Duodenal mucosa (tissue), 2 donors: ENCODE measurements at regions not wholly inside any gene's neighbourhood (a gene's known extent, or its start where the extent isn't known, plus 50 kb on each side); places are given as distances from the start of the nearest gene placed in this dataset.
"Not testable (repeated sequence)": the region's sequence is repeated elsewhere in the genome, so short reads cannot be mapped to it uniquely, and the experiment has no call there.

Experiments
- H3K27ac ChIP-seq: one replicate; pipeline ENCODE4 v1.7.0; 2013; ENCODE audit warnings: low read depth, low read length
- H3K27me3 ChIP-seq, 2 donors: one replicate each; pipeline ENCODE4 v1.7.0; 2013; ENCODE audit warnings: low read length in 2 of 2, control low read depth in 1 of 2; ENCODE audit not compliant: insufficient read depth in 2 of 2, control insufficient read depth in 1 of 2
- H3K36me3 ChIP-seq, 2 donors: one replicate each; pipeline ENCODE4 v1.7.0; 2013; ENCODE audit warnings: low read length in 2 of 2, control low read depth in 1 of 2; ENCODE audit not compliant: insufficient read depth in 2 of 2, control insufficient read depth in 1 of 2
- H3K4me1 ChIP-seq, 2 donors: one replicate each; pipeline ENCODE4 v1.7.0; 2013; ENCODE audit warnings: low read length in 2 of 2, control low read depth in 1 of 2; ENCODE audit not compliant: insufficient read depth in 2 of 2, control insufficient read depth in 1 of 2
- H3K4me3 ChIP-seq, 2 donors: one replicate each; pipeline ENCODE4 v1.7.0; 2013; ENCODE audit warnings: low read length in 2 of 2, low read depth in 1 of 2
- H3K9ac ChIP-seq, 2 donors: one replicate each; pipeline ENCODE4 v1.7.0; 2013; ENCODE audit warnings: low read length in 2 of 2, low read depth in 1 of 2
- H3K9me3 ChIP-seq, 2 donors: one replicate each; pipeline ENCODE4 v1.7.0; 2013; ENCODE audit warnings: low read length in 2 of 2, control low read depth in 1 of 2; ENCODE audit not compliant: control insufficient read depth in 1 of 2

DNA sequence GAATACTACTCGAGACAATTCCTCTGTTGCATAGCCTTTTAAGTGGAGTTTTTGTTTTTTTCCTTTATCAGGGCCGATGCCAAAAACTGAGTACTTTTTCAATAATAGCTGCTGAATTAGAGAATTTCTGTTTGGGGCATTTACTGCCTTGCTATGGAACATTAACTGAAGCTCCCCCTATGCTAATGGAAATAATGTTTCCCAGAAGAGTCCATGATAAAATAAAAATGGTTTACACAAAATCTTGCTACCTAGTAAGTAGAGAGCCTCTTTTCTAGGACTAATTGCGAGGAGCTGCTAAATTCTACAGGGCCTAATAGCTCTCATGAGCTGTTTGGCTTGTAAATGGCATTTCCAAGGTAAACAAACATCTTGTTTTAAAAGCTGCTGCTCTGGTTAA lies 128.2 kb upstream of the MYO10 start:
- H3K9ac ChIP-seq: no peak overlapping the region
- no peaks in the 10 kb centered on the region for H3K27me3 ChIP-seq
- H3K27ac ChIP-seq: no peak overlapping the region
- H3K36me3 ChIP-seq: no peaks in the 10 kb centered on the region
- no peak overlapping the region for H3K4me3 ChIP-seq
- no peaks in the 10 kb centered on the region for H3K4me1 ChIP-seq
- no peaks in the 10 kb centered on the region for H3K9me3 ChIP-seq

DNA sequence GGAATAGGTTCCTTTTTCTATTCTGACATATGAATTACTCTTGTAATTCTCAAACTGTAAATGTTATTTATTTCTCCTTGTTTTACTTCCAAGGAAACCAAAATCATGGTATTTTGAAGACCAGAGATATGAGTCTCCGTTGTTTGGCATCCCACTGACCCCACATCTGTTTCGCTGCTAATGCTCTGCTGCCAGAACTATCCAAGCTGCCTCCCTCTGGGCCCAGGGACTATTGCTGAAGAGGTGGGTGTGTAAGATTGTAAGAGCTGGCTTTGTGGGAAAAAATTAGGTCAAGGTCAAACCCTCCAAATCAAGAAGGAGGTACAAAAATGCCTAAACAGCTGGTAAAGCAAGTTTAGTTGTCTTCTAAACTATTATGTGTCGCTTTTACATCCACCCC lies 129.4 kb upstream of the MYO10 start:
- H3K36me3 ChIP-seq: no peaks in the 10 kb centered on the region
- no peak overlapping the region for H3K9ac ChIP-seq
- no peak overlapping the region for H3K27ac ChIP-seq
- no peak overlapping the region for H3K4me3 ChIP-seq
- no peaks in the 10 kb centered on the region for H3K27me3 ChIP-seq
- H3K9me3 ChIP-seq: no peaks in the 10 kb centered on the region
- no peaks in the 10 kb centered on the region for H3K4me1 ChIP-seq

DNA sequence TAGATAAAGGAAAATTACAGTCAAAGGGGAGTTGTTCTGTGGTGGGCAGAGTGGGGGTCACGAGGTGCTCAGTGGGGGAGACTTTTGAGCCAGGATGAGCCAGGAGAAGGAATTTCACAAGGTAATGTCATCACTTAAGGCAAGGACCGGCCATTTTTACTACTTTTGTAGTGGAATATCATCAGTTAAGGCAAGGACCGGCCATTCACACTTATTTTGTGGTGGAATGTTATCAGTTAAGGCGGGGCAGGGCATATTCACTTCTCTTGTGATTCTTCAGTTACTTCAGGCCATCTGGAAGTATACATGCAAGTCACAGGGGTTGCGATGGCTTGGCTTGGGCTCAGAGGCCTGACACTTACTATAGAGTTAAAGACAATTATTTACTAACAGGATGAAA lies 129.9 kb upstream of the MYO10 start:
- H3K9ac ChIP-seq, H3K4me1 ChIP-seq, H3K4me3 ChIP-seq, H3K27ac ChIP-seq, H3K9me3 ChIP-seq, H3K27me3 ChIP-seq, H3K36me3 ChIP-seq: not testable (repeated sequence)

DNA sequence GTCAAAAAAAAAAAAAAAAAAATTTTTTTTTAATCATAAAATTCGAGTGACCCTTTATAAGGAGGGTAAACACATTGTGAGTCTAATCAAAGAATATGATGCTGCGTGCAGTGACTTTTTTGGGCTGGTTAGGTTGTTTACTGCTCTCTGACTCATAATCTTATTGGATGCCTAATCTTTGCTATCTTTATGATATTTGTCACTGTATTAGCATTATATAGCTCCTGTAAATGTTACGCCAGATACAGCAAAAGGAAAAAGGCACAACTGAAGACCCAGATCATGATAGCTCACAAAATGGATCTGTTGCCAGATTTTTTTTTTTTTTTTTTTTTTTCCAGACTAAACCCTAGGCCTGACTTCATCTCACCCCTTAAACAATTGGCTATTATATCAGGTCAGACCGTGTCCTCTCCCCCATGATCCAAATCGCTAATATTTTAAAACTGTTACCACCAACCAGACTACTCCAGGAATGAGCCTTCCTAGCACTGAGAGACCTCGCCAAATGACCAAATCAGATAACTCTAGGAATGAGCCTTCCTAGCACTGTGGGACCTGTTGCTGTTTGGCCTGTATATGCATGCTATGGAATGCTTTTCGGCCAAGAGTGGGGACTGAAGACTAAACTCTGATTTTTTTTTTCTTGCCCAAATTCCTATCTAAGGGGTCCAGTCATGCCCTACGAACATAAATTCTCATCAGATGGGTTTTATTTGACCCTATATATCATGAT lies 131.7 kb upstream of the MYO10 start:
- Histone ChIP-seq H3K36me3 (no peaks in the 10 kb centered on the region), H3K4me3 (no peak overlapping the region), H3K9ac (no peak overlapping the region), H3K27me3 (no peaks in the 10 kb centered on the region), H3K4me1 (no peaks in the 10 kb centered on the region), H3K9me3 (no peaks in the 10 kb centered on the region), H3K27ac (no peak overlapping the region)

DNA sequence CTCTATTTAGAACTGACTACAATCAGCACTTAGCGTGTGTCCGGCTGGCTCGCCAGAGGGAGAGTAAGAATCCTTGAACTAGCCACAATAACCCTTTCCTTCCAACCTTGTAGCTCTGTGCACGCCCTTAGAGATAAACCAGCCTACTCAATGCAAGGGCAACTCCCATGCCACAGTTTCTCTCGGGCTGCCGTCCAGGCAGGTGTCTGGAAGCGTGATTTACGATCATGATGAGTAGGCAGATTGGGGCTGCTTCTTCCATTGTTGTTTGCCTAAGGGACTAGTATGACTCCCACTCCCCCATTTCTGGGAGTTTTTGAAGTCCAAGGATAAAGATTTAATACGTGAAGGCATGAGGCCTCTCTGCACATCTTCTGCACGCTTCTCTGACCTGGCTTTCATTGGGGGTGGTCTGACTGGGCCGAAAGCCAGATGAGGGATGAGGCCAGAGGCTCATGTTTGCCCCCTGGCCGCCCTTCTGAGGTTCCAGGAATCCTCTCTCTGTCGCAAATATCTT lies 134.0 kb upstream of the MYO10 start:
- Histone ChIP-seq H3K27ac (no peak overlapping the region), H3K9me3 (no peaks in the 10 kb centered on the region), H3K9ac (no peak overlapping the region), H3K4me3 (no peak overlapping the region), H3K36me3 (no peaks in the 10 kb centered on the region), H3K27me3 (no peaks in the 10 kb centered on the region), H3K4me1 (peaks cover 0 to 3% of the 10 kb centered on the region in 2 donors)

GRCh38 chr5:17070647-17071046 lies 134.6 kb upstream of the MYO10 start:
- Histone ChIP-seq H3K9me3 (no peaks in the 10 kb centered on the region), H3K9ac (no peak overlapping the region), H3K27me3 (no peaks in the 10 kb centered on the region), H3K4me3 (no peak overlapping the region), H3K36me3 (no peaks in the 10 kb centered on the region), H3K4me1 (peaks cover 0 to 4% of the 10 kb centered on the region in 2 donors), H3K27ac (no peak overlapping the region)

DNA sequence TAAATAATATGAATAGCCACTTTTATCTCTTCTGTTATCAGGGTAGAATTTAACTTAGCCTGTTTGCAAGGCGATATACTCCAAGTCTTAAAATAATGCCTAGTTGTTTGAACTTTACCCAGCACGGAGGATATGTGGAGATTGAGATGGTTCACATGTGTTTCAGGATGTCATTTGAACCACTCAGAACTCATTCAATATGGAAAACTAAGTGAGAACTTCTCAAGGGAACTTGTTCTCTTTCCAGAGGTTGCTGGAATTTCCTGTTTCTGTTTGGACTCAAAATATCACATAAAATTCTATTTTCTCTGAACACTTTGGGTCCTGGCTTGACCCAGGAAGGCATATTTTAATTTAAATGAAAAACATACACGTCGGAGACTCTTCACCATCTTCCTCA lies 139.1 kb upstream of the MYO10 start:
- Histone ChIP-seq H3K27ac (no peak overlapping the region), H3K4me1 (peaks cover 0 to 4% of the 10 kb centered on the region in 2 donors), H3K36me3 (no peaks in the 10 kb centered on the region), H3K9ac (no peak overlapping the region), H3K4me3 (no peak overlapping the region), H3K9me3 (no peaks in the 10 kb centered on the region), H3K27me3 (no peaks in the 10 kb centered on the region)

DNA sequence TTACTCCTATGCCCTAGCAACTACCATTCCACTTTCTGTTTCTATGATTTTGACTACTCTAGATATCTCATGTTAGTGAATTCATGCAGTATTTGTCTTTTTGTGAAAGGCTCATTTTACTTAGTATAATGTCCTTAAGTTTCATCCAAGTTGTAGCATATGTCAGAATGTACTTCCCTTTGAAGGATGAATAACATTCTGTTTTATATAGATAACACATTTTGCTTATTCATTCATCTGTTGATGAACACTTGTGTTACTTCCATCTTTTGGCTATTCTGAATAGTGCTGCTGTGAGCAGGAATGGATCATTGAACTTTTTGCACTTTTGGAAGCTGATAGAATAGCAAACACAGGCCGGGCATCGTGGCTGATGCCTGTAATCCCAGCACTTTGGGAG lies 140.2 kb upstream of the MYO10 start:
- Histone ChIP-seq H3K4me3 (no peak overlapping the region), H3K36me3 (no peaks in the 10 kb centered on the region), H3K27ac (no peak overlapping the region), H3K9ac (no peak overlapping the region), H3K9me3 (no peaks in the 10 kb centered on the region), H3K27me3 (no peaks in the 10 kb centered on the region), H3K4me1 (peaks cover 0 to 4% of the 10 kb centered on the region in 2 donors)

DNA sequence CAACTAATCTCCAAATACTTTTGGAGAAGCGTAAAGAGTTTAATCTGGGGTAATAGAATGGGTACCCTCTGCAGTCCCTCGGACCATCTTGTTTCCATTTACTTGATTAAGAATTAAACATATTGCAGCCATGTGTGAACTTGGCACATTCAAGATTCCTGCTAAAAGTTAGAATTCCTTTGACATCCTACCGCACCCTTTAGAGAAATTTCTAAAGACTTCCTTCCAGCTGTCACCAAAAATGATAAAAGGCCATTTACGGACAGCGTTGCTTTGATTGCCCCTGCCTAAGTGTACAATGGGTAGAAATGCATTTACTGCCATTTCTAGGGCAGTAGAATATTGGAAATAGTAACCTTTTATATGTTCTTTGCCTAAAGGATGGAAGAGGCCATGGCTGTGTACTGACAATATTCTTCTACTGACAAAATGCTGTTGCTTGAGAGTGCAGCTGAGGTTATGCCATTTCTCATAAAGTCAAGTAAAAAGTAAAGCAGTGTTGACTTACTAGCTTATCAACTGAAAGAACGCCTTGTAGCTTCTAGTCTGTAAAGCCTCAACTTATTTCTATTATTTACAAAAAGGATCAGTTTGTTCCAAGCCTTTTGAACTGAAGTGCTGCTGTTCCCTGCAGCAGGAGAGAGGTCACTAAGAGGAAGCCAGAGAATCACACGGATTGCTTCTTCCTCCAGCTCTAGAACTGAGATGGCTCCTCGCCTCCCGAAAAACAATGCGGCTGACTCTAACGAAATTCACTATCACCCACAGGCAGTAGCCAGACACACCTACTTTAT lies 139.8 kb upstream of the BASP1 start:
- Histone ChIP-seq H3K4me1 (peaks cover 0 to 4% of the 10 kb centered on the region in 2 donors), H3K4me3 (no peak overlapping the region), H3K36me3 (no peaks in the 10 kb centered on the region), H3K9ac (no peak overlapping the region), H3K27me3 (no peaks in the 10 kb centered on the region), H3K9me3 (no peaks in the 10 kb centered on the region), H3K27ac (no peak overlapping the region)

DNA sequence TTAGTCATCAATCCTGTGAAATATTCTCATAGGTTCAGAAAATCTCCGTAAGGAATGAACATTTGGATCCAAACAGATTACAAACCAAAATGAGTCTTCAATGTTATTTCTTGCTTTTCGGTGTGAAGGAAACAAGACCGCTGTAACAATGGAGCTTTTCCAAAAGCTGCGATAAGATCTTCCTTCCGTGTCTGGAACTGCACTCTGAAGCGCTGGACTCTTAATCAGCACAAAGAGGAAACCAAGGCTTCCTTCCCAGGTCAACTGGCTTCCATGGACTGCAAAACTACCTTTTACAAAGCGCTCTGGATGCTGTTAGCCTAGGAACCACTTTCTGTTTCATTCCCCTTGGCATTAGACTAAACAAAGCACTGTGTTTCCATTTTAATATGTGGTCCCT lies 137.9 kb upstream of the BASP1 start:
- Histone ChIP-seq H3K4me1 (peaks cover 0 to 4% of the 10 kb centered on the region in 2 donors), H3K9ac (no peak overlapping the region), H3K27me3 (no peaks in the 10 kb centered on the region), H3K9me3 (no peaks in the 10 kb centered on the region), H3K4me3 (no peak overlapping the region), H3K27ac (no peak overlapping the region), H3K36me3 (no peaks in the 10 kb centered on the region)
